GM10266 (cell line): ENCODE measurements at regions not wholly inside any gene's neighbourhood (a gene's known extent, or its start where the extent isn't known, plus 50 kb on each side); places are given as distances from the start of the nearest gene placed in this dataset.

Source experiments
- DNase-seq: peaks from one replicate; pipeline ENCODE4 v3.0.0; 2012; ENCODE audit errors: extremely low spot score
- CTCF ChIP-seq: IDR thresholded peaks from 2 replicates; pipeline ENCODE4 v1.5.1; 2012; ENCODE audit warnings: mild to moderate bottlenecking, low read depth; ENCODE audit not compliant: control insufficient read depth, insufficient read depth; ENCODE audit errors: missing control alignments

- DNase-seq = no peak
- TF ChIP-seq CTCF = no peak
Measured at GRCh38 chr13:34701919-34702318, 240.2 kb upstream of the NBEA start.

GRCh38 chr13:34708566-34709313, 233.3 kb upstream of the NBEA start:
- TF ChIP-seq CTCF = no peak
- DNase-seq = no peak

GRCh38 chr13:34719060-34719875, 222.8 kb upstream of the NBEA start:
- TF ChIP-seq CTCF = no peak
- DNase-seq = no peak

DNA sequence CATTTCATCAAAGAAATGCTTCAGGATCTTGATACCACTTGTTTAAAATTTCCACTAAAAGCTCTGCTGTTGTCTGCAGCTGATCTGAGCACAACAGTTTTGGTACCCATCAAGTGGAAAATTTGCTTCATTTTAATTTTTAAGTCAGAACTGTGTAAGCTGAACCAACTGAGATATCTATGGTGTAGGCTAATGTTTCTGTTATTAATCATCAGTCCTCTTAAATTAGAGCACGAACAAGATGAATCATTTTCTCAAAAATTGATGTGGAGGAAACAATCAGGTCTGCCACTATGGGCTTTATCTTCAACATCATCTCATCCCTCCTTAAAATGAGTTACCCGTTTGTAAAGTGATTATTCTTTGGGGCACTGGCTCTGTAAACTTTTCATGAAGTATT, 221.5 kb upstream of the NBEA start:
- no peak for DNase-seq
- no peak for TF ChIP-seq CTCF

DNA sequence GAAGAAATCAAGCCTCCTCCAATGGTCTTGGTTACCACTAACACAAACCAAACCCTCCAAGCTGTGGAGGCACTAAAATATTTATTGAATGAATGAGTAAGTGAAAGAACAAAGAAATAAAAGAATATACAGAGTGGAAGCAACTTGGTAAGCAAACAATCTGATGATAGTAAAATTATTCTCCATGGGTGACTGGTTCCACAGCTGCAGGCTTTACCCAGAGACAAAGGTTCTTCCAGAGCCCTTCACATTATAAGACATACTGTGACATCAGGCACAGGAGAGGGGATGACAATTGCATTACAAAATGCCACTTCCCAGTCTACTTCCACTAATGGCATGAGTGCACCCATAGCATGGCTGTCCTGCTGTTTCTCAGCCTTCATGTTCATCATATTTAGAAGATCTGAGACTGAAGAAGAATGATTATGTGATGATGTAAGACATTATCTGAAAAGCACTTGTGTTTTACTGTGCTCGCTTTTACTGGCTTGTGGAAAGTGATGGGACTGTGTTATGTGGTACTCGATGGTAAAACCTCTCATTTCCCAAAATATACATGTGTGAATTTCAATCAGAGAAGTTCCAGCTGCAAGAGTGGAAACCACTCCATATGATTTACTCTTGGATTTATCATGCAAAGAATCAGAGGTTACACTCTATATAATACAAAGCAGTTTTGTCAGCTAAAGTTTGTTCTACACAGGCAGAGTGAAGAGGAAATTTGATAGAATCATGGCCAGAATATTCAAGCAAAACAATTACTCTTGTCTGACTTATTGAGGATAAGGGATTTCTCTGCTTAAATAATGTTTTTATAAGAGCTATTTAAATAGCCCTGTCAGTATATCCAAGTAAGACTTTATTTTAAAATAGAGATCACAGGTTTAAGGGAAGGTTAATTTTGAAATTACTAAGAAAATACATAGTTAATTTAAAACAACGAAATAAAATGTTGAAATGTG, 220.2 kb upstream of the NBEA start:
- no peak for TF ChIP-seq CTCF
- DNase-seq = no peak

- TF ChIP-seq CTCF = no peak
- no peak for DNase-seq
Measured at GRCh38 chr13:34722922-34723321, 219.1 kb upstream of the NBEA start.
